ENCODE measurements at regions not wholly inside any gene's neighbourhood (a gene's known extent, or its start where the extent isn't known, plus 50 kb on each side); places are given as distances from the start of the nearest gene placed in this dataset.
"Not testable (repeated sequence)": the region's sequence is repeated elsewhere in the genome, so short reads cannot be mapped to it uniquely, and the experiment has no call there.

- no peak overlapping the region for H3K4me3 ChIP-seq
- H3K4me1 ChIP-seq (replicated peaks): 0 out of 2 replicates have a peak, but pooled peaks cover 5% of the 10 kb centered on the region
- DNase-seq (ENCODE audit: low read depth in 1 of 2, low spot score in 2 of 2): no peak
Observed at GRCh38 chr13:44651209-44651608, 75.1 kb upstream of the TSC22D1 start.

GRCh38 chr13:44649834-44650233 lies 73.7 kb upstream of the TSC22D1 start:
- Histone ChIP-seq H3K4me1 (replicated peaks) (0 out of 2 replicates have a peak, but pooled peaks cover 5% of the 10 kb centered on the region), H3K36me3 (no peaks in the 10 kb centered on the region), H3K9me3 (replicated peaks) (no peaks in the 10 kb centered on the region), H3K27me3 (replicated peaks) (no peaks in the 10 kb centered on the region), H3K27ac (no peak overlapping the region), H3K4me3 (no peak overlapping the region)
- no peak for DNase-seq (ENCODE audit: low read depth in 1 of 2, low spot score in 2 of 2)

More at GRCh38 chr13:44651209-44651608, 75.1 kb upstream of the TSC22D1 start:
- no peaks in the 10 kb centered on the region for H3K27me3 ChIP-seq (replicated peaks)
- no peaks in the 10 kb centered on the region for H3K9me3 ChIP-seq (replicated peaks)
- no peak overlapping the region for H3K27ac ChIP-seq
- no peaks in the 10 kb centered on the region for H3K36me3 ChIP-seq

GRCh38 chr13:44649104-44649428 lies 72.9 kb upstream of the TSC22D1 start:
- Histone ChIP-seq H3K9me3 (replicated peaks) (no peaks in the 10 kb centered on the region), H3K4me1 (replicated peaks) (0 out of 2 replicates have a peak, but pooled peaks cover 5% of the 10 kb centered on the region)
- DNase-seq (ENCODE audit: low read depth in 1 of 2, low spot score in 2 of 2): peak in 1 of 2 experiments; percentile 5

GRCh38 chr13:44648392-44649103 lies 72.4 kb upstream of the TSC22D1 start:
- Histone ChIP-seq H3K27ac (no peak overlapping the region), H3K36me3 (no peaks in the 10 kb centered on the region), H3K9me3 (replicated peaks) (no peaks in the 10 kb centered on the region), H3K4me1 (replicated peaks) (0 out of 2 replicates have a peak, but pooled peaks cover 5% of the 10 kb centered on the region), H3K27me3 (replicated peaks) (no peaks in the 10 kb centered on the region), H3K4me3 (no peak overlapping the region)
- no peak for DNase-seq (ENCODE audit: low read depth in 1 of 2, low spot score in 2 of 2)

More at GRCh38 chr13:44649104-44649428, 72.9 kb upstream of the TSC22D1 start:
- Histone ChIP-seq H3K4me3 (no peak overlapping the region), H3K36me3 (no peaks in the 10 kb centered on the region), H3K27me3 (replicated peaks) (no peaks in the 10 kb centered on the region), H3K27ac (no peak overlapping the region)

GRCh38 chr13:44647560-44647959 lies 71.4 kb upstream of the TSC22D1 start:
- DNase-seq (ENCODE audit: low read depth in 1 of 2, low spot score in 2 of 2); H3K4me3 ChIP-seq; H3K36me3 ChIP-seq; H3K27me3 ChIP-seq (replicated peaks); H3K27ac ChIP-seq; H3K9me3 ChIP-seq (replicated peaks); H3K4me1 ChIP-seq (replicated peaks): not testable (repeated sequence)

GRCh38 chr13:44646044-44646443 lies 69.9 kb upstream of the TSC22D1 start:
- no peaks in the 10 kb centered on the region for H3K36me3 ChIP-seq
- no peaks in the 10 kb centered on the region for H3K27me3 ChIP-seq (replicated peaks)
- no peak for DNase-seq (ENCODE audit: low read depth in 1 of 2, low spot score in 2 of 2)
- H3K27ac ChIP-seq: no peak overlapping the region
- no peaks in the 10 kb centered on the region for H3K9me3 ChIP-seq (replicated peaks)
- no peak overlapping the region for H3K4me3 ChIP-seq
- H3K4me1 ChIP-seq (replicated peaks): no peaks in the 10 kb centered on the region

GRCh38 chr13:44643256-44643655 lies 67.1 kb upstream of the TSC22D1 start:
- no peaks in the 10 kb centered on the region for H3K36me3 ChIP-seq
- no peaks in the 10 kb centered on the region for H3K4me1 ChIP-seq (replicated peaks)
- DNase-seq (ENCODE audit: low read depth in 1 of 2, low spot score in 2 of 2): no peak
- no peak overlapping the region for H3K4me3 ChIP-seq
- H3K9me3 ChIP-seq (replicated peaks): no peaks in the 10 kb centered on the region
- no peaks in the 10 kb centered on the region for H3K27me3 ChIP-seq (replicated peaks)
- no peak overlapping the region for H3K27ac ChIP-seq

- Histone ChIP-seq H3K4me1 (replicated peaks) (no peaks in the 10 kb centered on the region), H3K27me3 (replicated peaks) (no peaks in the 10 kb centered on the region), H3K4me3 (no peak overlapping the region), H3K27ac (no peak overlapping the region), H3K36me3 (no peaks in the 10 kb centered on the region), H3K9me3 (replicated peaks) (no peaks in the 10 kb centered on the region)
- no peak for DNase-seq (ENCODE audit: low read depth in 1 of 2, low spot score in 2 of 2)
Observed at GRCh38 chr13:44637581-44637980, 61.5 kb upstream of the TSC22D1 start.

GRCh38 chr13:44629465-44630183 lies 53.5 kb upstream of the TSC22D1 start:
- Histone ChIP-seq H3K4me3 (no peak overlapping the region), H3K4me1 (replicated peaks) (peaks cover 20% of the 10 kb centered on the region), H3K36me3 (no peaks in the 10 kb centered on the region), H3K27me3 (replicated peaks) (no peaks in the 10 kb centered on the region), H3K9me3 (replicated peaks) (no peaks in the 10 kb centered on the region; the same call in 1 of the 2 replicates), H3K27ac (no peak overlapping the region)
- no peak for DNase-seq (ENCODE audit: low read depth in 1 of 2, low spot score in 2 of 2)

GRCh38 chr13:44628826-44629225 lies 52.7 kb upstream of the TSC22D1 start:
- not testable (repeated sequence) for H3K36me3 ChIP-seq; H3K9me3 ChIP-seq (replicated peaks); H3K4me3 ChIP-seq; H3K27ac ChIP-seq; DNase-seq (ENCODE audit: low read depth in 1 of 2, low spot score in 2 of 2); H3K27me3 ChIP-seq (replicated peaks)
- H3K4me1 ChIP-seq (replicated peaks): peaks cover 20% of the 10 kb centered on the region

- Histone ChIP-seq H3K36me3 (no peaks in the 10 kb centered on the region), H3K27ac (no peak overlapping the region)
Observed at GRCh38 chr13:44627441-44627840, 51.3 kb upstream of the TSC22D1 start.

GRCh38 chr13:44626176-44626575 lies 50.0 kb upstream of the TSC22D1 start:
- DNase-seq (ENCODE audit: low read depth in 1 of 2, low spot score in 2 of 2): peak in 1 of 2 experiments; percentile 16
- H3K27ac ChIP-seq: no peak overlapping the region
- H3K27me3 ChIP-seq (replicated peaks): no peaks in the 10 kb centered on the region
- H3K36me3 ChIP-seq: no peaks in the 10 kb centered on the region
- H3K9me3 ChIP-seq (replicated peaks): no peaks in the 10 kb centered on the region; the same call in 1 of the 2 replicates
- no peak overlapping the region for H3K4me3 ChIP-seq
- peaks cover 23% of the 10 kb centered on the region for H3K4me1 ChIP-seq (replicated peaks)

More at GRCh38 chr13:44627441-44627840, 51.3 kb upstream of the TSC22D1 start:
- Histone ChIP-seq H3K27me3 (replicated peaks) (no peaks in the 10 kb centered on the region), H3K4me3 (no peak overlapping the region), H3K4me1 (replicated peaks) (peaks cover 23% of the 10 kb centered on the region), H3K9me3 (replicated peaks) (no peaks in the 10 kb centered on the region; the same call in 1 of the 2 replicates)
- peak in 1 of 2 experiments; percentile 18 for DNase-seq (ENCODE audit: low read depth in 1 of 2, low spot score in 2 of 2)
